Thoracic aorta (tissue), 2 donors: ENCODE measurements at regions not wholly inside any gene's neighbourhood (a gene's known extent, or its start where the extent isn't known, plus 50 kb on each side); places are given as distances from the start of the nearest gene placed in this dataset.

Source experiments
- ATAC-seq: fragments of 150-250 bp; one replicate; pipeline ENCODE4 v1.8.0; 2017; ENCODE audit warnings: low read depth; ENCODE audit not compliant: insufficient number of reproducible peaks, low FRiP score
- DNase-seq: peaks from one replicate; pipeline ENCODE4 v3.0.0-alpha.2; 2020; ENCODE audit warnings: low spot score
- H3K27ac ChIP-seq, 2 donors: fragments of 200-600 bp; sonication (generic); 1 replicate in 1 of 2; 2 replicates in 1 of 2; pipeline ENCODE4 v1.5.1; 2016; ENCODE audit warnings: mild to moderate bottlenecking in 2 of 2, moderate library complexity in 2 of 2
- H3K27me3 ChIP-seq: fragments of 200-600 bp; sonication (generic); replicated peaks from 2 replicates; pipeline ENCODE4 v1.6.0; 2016; ENCODE audit warnings: mild to moderate bottlenecking; ENCODE audit not compliant: insufficient read depth
- H3K36me3 ChIP-seq: fragments of 200-600 bp; sonication (generic); one replicate; pipeline ENCODE4 v1.5.1; 2016
- H3K4me1 ChIP-seq, 2 donors: fragments of 200-600 bp; sonication (generic); 1 replicate in 1 of 2; 2 replicates in 1 of 2; pipeline versions ENCODE4 v1.5.1 to v1.6.0; 2016; ENCODE audit warnings: low read depth in 2 of 2, mild to moderate bottlenecking in 1 of 2; ENCODE audit not compliant: control insufficient read depth in 1 of 2
- H3K4me3 ChIP-seq: fragments of 200-600 bp; sonication (generic); 2 replicates; pipeline ENCODE4 v1.5.1; 2016; ENCODE audit warnings: mild to moderate bottlenecking
- H3K9me3 ChIP-seq: fragments of 200-600 bp; sonication (generic); 2 replicates; pipeline ENCODE4 v1.5.1; 2016
- TF ChIP-seq, protein P1 (sequence below): fragments of 200-600 bp; sonication (generic); IDR thresholded peaks from one replicate; pipeline ENCODE4 v1.5.1; 2019; ENCODE audit warnings: antibody characterized with exemption

DNA sequence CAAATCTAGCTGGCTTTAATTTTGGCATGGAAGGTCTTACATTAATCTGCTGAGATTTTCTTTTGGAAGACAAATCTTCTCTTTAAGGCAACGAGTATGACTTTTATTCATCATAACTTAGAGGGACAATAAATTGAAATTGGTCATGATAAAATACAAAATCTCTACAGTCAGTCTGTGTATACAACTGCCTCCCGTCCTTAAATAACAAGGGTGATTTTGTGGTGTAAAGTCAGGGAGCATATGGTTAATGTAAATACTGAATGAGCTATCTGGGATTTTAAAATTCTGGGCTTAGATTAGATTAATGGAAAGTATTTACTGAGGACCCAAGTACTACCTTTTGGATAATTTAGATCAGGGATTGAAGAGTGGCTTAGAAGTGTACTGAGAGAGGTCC, 328.4 kb upstream of the HAND2 start:
- DNase-seq, result no peak
- Histone ChIP-seq H3K27me3 (no peaks in the 10 kb centered on the region), H3K36me3 (no peaks in the 10 kb centered on the region), H3K9me3 (no peaks in the 10 kb centered on the region), H3K4me3 (no peak overlapping the region), H3K27ac (no peak overlapping the region), H3K4me1 (no peaks in the 10 kb centered on the region)
- TF ChIP-seq, protein P1, sequence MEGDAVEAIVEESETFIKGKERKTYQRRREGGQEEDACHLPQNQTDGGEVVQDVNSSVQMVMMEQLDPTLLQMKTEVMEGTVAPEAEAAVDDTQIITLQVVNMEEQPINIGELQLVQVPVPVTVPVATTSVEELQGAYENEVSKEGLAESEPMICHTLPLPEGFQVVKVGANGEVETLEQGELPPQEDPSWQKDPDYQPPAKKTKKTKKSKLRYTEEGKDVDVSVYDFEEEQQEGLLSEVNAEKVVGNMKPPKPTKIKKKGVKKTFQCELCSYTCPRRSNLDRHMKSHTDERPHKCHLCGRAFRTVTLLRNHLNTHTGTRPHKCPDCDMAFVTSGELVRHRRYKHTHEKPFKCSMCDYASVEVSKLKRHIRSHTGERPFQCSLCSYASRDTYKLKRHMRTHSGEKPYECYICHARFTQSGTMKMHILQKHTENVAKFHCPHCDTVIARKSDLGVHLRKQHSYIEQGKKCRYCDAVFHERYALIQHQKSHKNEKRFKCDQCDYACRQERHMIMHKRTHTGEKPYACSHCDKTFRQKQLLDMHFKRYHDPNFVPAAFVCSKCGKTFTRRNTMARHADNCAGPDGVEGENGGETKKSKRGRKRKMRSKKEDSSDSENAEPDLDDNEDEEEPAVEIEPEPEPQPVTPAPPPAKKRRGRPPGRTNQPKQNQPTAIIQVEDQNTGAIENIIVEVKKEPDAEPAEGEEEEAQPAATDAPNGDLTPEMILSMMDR, result no peak
- no peak for ATAC-seq

DNA sequence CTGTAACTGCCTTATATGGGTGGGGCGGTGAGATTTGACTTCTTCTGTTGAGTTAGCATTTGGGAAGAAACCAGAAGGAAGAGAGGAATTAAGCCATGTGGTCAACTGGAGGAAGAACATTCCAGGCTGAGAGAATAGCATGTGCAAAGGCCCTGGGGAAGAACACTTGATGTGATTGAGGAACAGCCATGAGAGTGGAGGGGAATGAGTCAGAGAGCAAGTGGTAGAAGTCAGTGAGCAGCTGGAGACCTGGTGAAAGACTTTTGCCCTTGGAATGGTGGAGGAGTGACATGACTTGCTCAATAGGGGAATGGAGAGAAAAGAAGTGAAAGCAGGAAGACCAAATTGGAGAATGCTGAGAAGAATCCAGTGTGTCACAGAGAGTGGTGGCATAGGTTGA, 327.8 kb upstream of the HAND2 start:
- H3K36me3 ChIP-seq, result no peaks in the 10 kb centered on the region
- no peaks in the 10 kb centered on the region for H3K4me1 ChIP-seq
- ATAC-seq (no peak), DNase-seq (no peak)
- no peaks in the 10 kb centered on the region for H3K27me3 ChIP-seq
- no peak overlapping the region for H3K4me3 ChIP-seq
- TF ChIP-seq, protein P1, result no peak
- H3K9me3 ChIP-seq, result no peaks in the 10 kb centered on the region
- no peak overlapping the region for H3K27ac ChIP-seq

DNA sequence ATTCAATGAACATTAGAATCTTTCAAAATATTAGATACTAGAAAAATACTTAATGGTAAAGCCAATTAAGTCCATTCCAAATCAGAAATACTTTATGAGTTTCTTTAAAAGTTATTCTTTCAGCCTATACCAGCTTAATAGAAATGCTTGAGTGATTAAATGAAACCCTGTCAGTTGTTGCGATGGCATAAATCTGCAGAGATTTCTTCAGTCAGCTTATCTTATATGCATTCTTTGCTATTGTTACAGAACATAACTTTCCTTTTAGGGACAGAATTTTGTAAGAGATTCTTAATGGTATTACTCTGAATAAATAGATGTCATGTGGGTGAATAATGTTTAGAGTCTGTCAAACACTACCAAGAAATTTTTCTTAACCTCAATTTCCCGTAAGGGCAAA, 325.0 kb upstream of the HAND2 start:
- H3K27me3 ChIP-seq, result no peaks in the 10 kb centered on the region
- DNase-seq, result no peak
- no peak for ATAC-seq
- TF ChIP-seq, protein P1, result no peak
- H3K36me3 ChIP-seq, result no peaks in the 10 kb centered on the region
- no peaks in the 10 kb centered on the region for H3K4me1 ChIP-seq
- H3K9me3 ChIP-seq, result no peaks in the 10 kb centered on the region
- no peak overlapping the region for H3K4me3 ChIP-seq
- H3K27ac ChIP-seq, result no peak overlapping the region

DNA sequence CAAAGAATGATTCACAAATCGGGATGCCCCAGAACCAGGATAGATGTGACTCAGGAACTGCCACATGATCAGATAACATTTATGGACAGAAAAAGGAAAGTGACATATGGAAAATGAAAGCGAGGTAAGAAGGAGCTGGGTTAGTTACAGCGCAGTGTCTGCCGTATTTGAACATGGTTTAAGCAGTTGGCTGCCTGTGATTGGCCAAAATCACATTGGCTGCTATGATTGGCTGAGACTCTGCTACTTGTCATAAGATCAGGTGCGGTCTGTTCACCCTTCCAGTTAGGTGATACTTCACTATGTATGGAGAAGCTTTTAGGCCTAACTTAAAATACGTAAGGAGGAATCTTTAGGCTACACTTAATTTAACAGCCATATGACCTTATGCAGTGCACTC, 322.7 kb upstream of the HAND2 start:
- Histone ChIP-seq H3K36me3 (no peaks in the 10 kb centered on the region), H3K27me3 (no peaks in the 10 kb centered on the region), H3K4me3 (no peak overlapping the region), H3K27ac (no peak overlapping the region), H3K4me1 (no peaks in the 10 kb centered on the region), H3K9me3 (no peaks in the 10 kb centered on the region)
- DNase-seq (no peak), ATAC-seq (no peak)
- TF ChIP-seq, protein P1, result no peak

DNA sequence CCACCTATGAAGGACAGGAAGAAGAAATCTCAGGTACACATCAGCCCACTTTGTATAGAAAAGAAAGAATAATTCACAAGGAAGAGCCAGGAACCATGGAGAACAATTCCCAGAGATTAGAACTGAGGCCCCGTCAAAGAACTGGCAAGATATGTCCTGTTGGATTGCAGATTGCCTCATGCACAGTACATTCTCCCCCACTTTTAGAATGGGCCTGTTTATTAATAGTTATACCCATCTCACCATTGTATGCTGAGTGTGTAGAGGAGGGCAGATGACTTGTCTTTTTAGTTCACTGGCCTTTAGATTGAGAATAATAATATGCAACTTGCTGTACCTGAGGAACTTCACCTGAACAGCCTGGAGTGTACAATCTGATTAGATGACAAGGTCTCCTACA, 315.6 kb upstream of the HAND2 start:
- H3K36me3 ChIP-seq, result no peaks in the 10 kb centered on the region
- no peak overlapping the region for H3K27ac ChIP-seq
- TF ChIP-seq, protein P1, result no peak
- H3K9me3 ChIP-seq, result peaks cover 3% of the 10 kb centered on the region
- DNase-seq (no peak), ATAC-seq (no peak)
- no peak overlapping the region for H3K4me3 ChIP-seq
- no peaks in the 10 kb centered on the region for H3K27me3 ChIP-seq
- no peaks in the 10 kb centered on the region for H3K4me1 ChIP-seq
